SK-N-SH treated with all-trans-retinoic acid at 6 μM for 48 hours (cell line): ENCODE measurements at regions not wholly inside any gene's neighbourhood (a gene's known extent, or its start where the extent isn't known, plus 50 kb on each side); places are given as distances from the start of the nearest gene placed in this dataset.

Experiments used
- ATAC-seq: fragments of 200-7000 bp; cut with Tn5 transposase; 3 replicates; pipeline ENCODE4 v1.9.1; 2020; ENCODE audit warnings: mild to moderate bottlenecking, moderate library complexity
- ARNTL ChIP-seq: fragments of 450-650 bp; formaldehyde crosslinking; IDR thresholded peaks from 2 replicates; pipeline ENCODE4 v1.5.0; 2020; ENCODE audit warnings: low read depth, mild to moderate bottlenecking, moderate library complexity, borderline replicate concordance
- BACH2 ChIP-seq: fragments of 250-450 bp; sonication (Bioruptor Pico); IDR thresholded peaks from 2 replicates; pipeline ENCODE4 v1.9.0; 2021; ENCODE audit warnings: mild to moderate bottlenecking, borderline replicate concordance
- CSDC2 ChIP-seq: fragments of 250-450 bp; sonication (Bioruptor Pico); IDR thresholded peaks from 2 replicates; pipeline ENCODE4 v1.5.0; 2020; ENCODE audit warnings: mild to moderate bottlenecking, moderate library complexity
- CSRNP3 ChIP-seq: fragments of 250-450 bp; sonication (Bioruptor Pico); IDR thresholded peaks from 2 replicates; pipeline ENCODE4 v1.5.1; 2021; ENCODE audit warnings: mild to moderate bottlenecking, moderate library complexity
- ESRRG ChIP-seq: fragments of 250-450 bp; sonication (Bioruptor Pico); IDR thresholded peaks from 2 replicates; pipeline ENCODE4 v1.6.1; 2021; ENCODE audit warnings: mild to moderate bottlenecking
- GLIS3 ChIP-seq: fragments of 250-450 bp; sonication (Bioruptor Pico); IDR thresholded peaks from 2 replicates; pipeline ENCODE4 v1.5.0; 2020; ENCODE audit warnings: mild to moderate bottlenecking, moderate library complexity
- ISL1 ChIP-seq: fragments of 250-450 bp; sonication (Bioruptor Pico); IDR thresholded peaks from 2 replicates; pipeline ENCODE4 v2.1.2; 2022; ENCODE audit warnings: mild to moderate bottlenecking, moderate library complexity
- OSR1 ChIP-seq: fragments of 250-450 bp; sonication (Bioruptor Pico); IDR thresholded peaks from 2 replicates; pipeline ENCODE4 v1.8.0; 2022; ENCODE audit warnings: moderate library complexity, mild to moderate bottlenecking, inconsistent platforms
- PATZ1 ChIP-seq: fragments of 250-450 bp; sonication (Bioruptor Pico); IDR thresholded peaks from 2 replicates; pipeline ENCODE4 v1.8.0; 2020; ENCODE audit warnings: mild to moderate bottlenecking, moderate library complexity, borderline replicate concordance
- POU6F1 ChIP-seq: fragments of 250-450 bp; sonication (Bioruptor Pico); IDR thresholded peaks from 2 replicates; pipeline ENCODE4 v1.8.0; 2021; ENCODE audit warnings: low read depth, mild to moderate bottlenecking, moderate library complexity, borderline replicate concordance
- PPARA ChIP-seq: fragments of 250-450 bp; sonication (Bioruptor Pico); IDR thresholded peaks from 2 replicates; pipeline ENCODE4 v1.5.0; 2020; ENCODE audit warnings: mild to moderate bottlenecking, borderline replicate concordance
- RARB ChIP-seq: fragments of 250-450 bp; sonication (Bioruptor Pico); IDR thresholded peaks from 2 replicates; pipeline ENCODE4 v1.8.0; 2021; ENCODE audit warnings: mild to moderate bottlenecking, moderate library complexity
- SNAI2 ChIP-seq: fragments of 250-450 bp; sonication (Bioruptor Pico); IDR thresholded peaks from 2 replicates; pipeline ENCODE4 v1.5.0; 2020; ENCODE audit warnings: mild to moderate bottlenecking, moderate library complexity
- TCF4 ChIP-seq: fragments of 250-450 bp; sonication (Bioruptor Pico); IDR thresholded peaks from 2 replicates; pipeline ENCODE4 v1.8.0; 2021; ENCODE audit warnings: mild to moderate bottlenecking, moderate library complexity, borderline replicate concordance
- TOX ChIP-seq: fragments of 250-450 bp; sonication (Bioruptor Pico); IDR thresholded peaks from 2 replicates; pipeline ENCODE4 v1.8.0; 2021; ENCODE audit warnings: mild to moderate bottlenecking, moderate library complexity, borderline replicate concordance
- TSHZ2 ChIP-seq: fragments of 250-450 bp; sonication (Bioruptor Pico); IDR thresholded peaks from 2 replicates; pipeline ENCODE4 v1.5.0; 2020; ENCODE audit warnings: mild to moderate bottlenecking, moderate library complexity
- ZC3H10 ChIP-seq: fragments of 250-450 bp; sonication (Bioruptor Pico); IDR thresholded peaks from 2 replicates; pipeline ENCODE4 v1.5.1; 2021; ENCODE audit warnings: mild to moderate bottlenecking, moderate library complexity
- ZFP30 ChIP-seq: fragments of 450-650 bp; formaldehyde crosslinking; IDR thresholded peaks from 2 replicates; pipeline ENCODE4 v1.5.0; 2022; ENCODE audit warnings: mild to moderate bottlenecking, moderate library complexity
- ZNF565 ChIP-seq: fragments of 450-650 bp; formaldehyde crosslinking; conservative IDR thresholded peaks from 2 replicates; pipeline ENCODE4 v1.5.0; 2020; ENCODE audit warnings: low read depth, mild to moderate bottlenecking, moderate library complexity
- ZNF70 ChIP-seq: fragments of 450-650 bp; formaldehyde crosslinking; IDR thresholded peaks from 2 replicates; pipeline ENCODE4 v1.5.0; 2020; ENCODE audit warnings: mild to moderate bottlenecking, moderate library complexity

GRCh38 chr1:177464686-177465085, 293.9 kb downstream of the BRINP2 start:
- ATAC-seq = no peak
- no peak for TF ChIP-seq PPARA (CRISPR knock-in tag)
- no peak for TF ChIP-seq PATZ1 (CRISPR knock-in tag)
- TF ChIP-seq POU6F1 (CRISPR knock-in tag) = no peak
- no peak for TF ChIP-seq CSDC2
- TF ChIP-seq TCF4 = no peak
- TF ChIP-seq, all 23 proteins: peak for 0

GRCh38 chr1:177451191-177451590, 280.4 kb downstream of the BRINP2 start:
- ATAC-seq = no peak
- TF ChIP-seq BACH2 (no peak), ZC3H10 (CRISPR knock-in tag) (no peak)

GRCh38 chr1:177448652-177449357, 278.0 kb downstream of the BRINP2 start:
- no peak for TF ChIP-seq GLIS3 (CRISPR knock-in tag)
- no peak for ATAC-seq

- no peak for ATAC-seq
- no peak for TF ChIP-seq ZNF70 (CRISPR knock-in tag)
- no peak for TF ChIP-seq SNAI2 (CRISPR knock-in tag)
- no peak for TF ChIP-seq ZFP30 (CRISPR knock-in tag)
- no peak for TF ChIP-seq ESRRG (CRISPR knock-in tag)
- TF ChIP-seq POU6F1 (CRISPR knock-in tag) = no peak
- TF ChIP-seq TOX (CRISPR knock-in tag) = no peak
- TF ChIP-seq TSHZ2 = no peak
- no peak for TF ChIP-seq CSRNP3 (CRISPR knock-in tag)
- no peak for TF ChIP-seq BACH2
- no peak for TF ChIP-seq ZC3H10 (CRISPR knock-in tag)
- no peak for TF ChIP-seq PPARA (CRISPR knock-in tag)
- no peak for TF ChIP-seq ISL1 (CRISPR knock-in tag)
- TF ChIP-seq OSR1 (CRISPR knock-in tag) = no peak
- TF ChIP-seq ZNF565 = no peak
- no peak for TF ChIP-seq RARB
- TF ChIP-seq ARNTL = no peak
Observed at GRCh38 chr1:177448036-177448615, 277.4 kb downstream of the BRINP2 start.
